CD4-positive, alpha-beta T cell (primary cell): ENCODE measurements at regions not wholly inside any gene's neighbourhood (a gene's known extent, or its start where the extent isn't known, plus 50 kb on each side); places are given as distances from the start of the nearest gene placed in this dataset.

Experiments
- ATAC-seq: fragments of 200-7000 bp; cut with Tn5 transposase; one replicate; pipeline ENCODE4 v1.10.0; 2022; ENCODE audit warnings: mild to moderate bottlenecking; ENCODE audit not compliant: poor library complexity
- CTCF ChIA-PET: fragments of 350-600 bp; sonication (Branson Sonifier 250); formaldehyde crosslinking; loops from one replicate; lab custom pipeline; 2021; ENCODE audit warnings: antibody characterized with exemption, inconsistent platforms; lab: Charles Lee
- POLR2A ChIA-PET: fragments of 350-600 bp; sonication (Branson Sonifier 250); formaldehyde crosslinking; loops from one replicate; lab custom pipeline; 2021; ENCODE audit warnings: antibody characterized with exemption, inconsistent platforms; lab: Charles Lee
- DNase-seq, 14 experiments: peaks; one replicate each; pipeline ENCODE4 v3.0.0-alpha.2; 2013 to 2020; ENCODE audit warnings: mixed read lengths in 2 of 14
- H3K27ac ChIP-seq, 2 donors: one replicate each; pipeline versions ENCODE4 v1.5.1 to v1.7.0; 2013; ENCODE audit warnings: low read length in 2 of 2, low read depth in 1 of 2, mild to moderate bottlenecking in 1 of 2
- H3K27me3 ChIP-seq, 2 experiments: 1 replicate in 1 of 2; 2 replicates in 1 of 2; pipeline versions ENCODE4 v1.6.1 to v1.7.0; 2013; ENCODE audit warnings: low read length in 2 of 2, control low read depth in 1 of 2, mild to moderate bottlenecking in 1 of 2, moderate library complexity in 1 of 2; ENCODE audit not compliant: insufficient read depth in 2 of 2, control insufficient read depth in 1 of 2
- H3K36me3 ChIP-seq: one replicate; pipeline ENCODE4 v1.6.1; 2013; ENCODE audit warnings: low read length, control low read depth; ENCODE audit not compliant: insufficient read depth
- H3K4me1 ChIP-seq: one replicate; pipeline ENCODE4 v1.6.1; 2013; ENCODE audit warnings: low read length, control low read depth; ENCODE audit not compliant: insufficient read depth
- H3K4me3 ChIP-seq: one replicate; pipeline ENCODE4 v1.5.1; 2013; ENCODE audit warnings: mild to moderate bottlenecking, low read length, moderate library complexity
- H3K9me3 ChIP-seq, 2 experiments: 1 replicate in 1 of 2; 2 replicates in 1 of 2; pipeline versions ENCODE4 v1.6.1 to v1.7.0; 2013; ENCODE audit warnings: low read length in 2 of 2, mild to moderate bottlenecking in 2 of 2, control low read depth in 1 of 2, moderate library complexity in 1 of 2; ENCODE audit not compliant: control insufficient read depth in 1 of 2, insufficient read depth in 1 of 2
- H3K27ac Mint-ChIP-seq: one replicate; pipeline ENCODE4 v1.8.0; 2020; ENCODE audit warnings: mixed read lengths
- H3K27me3 Mint-ChIP-seq: one replicate; pipeline ENCODE4 v1.8.0; 2021; ENCODE audit warnings: mixed read lengths
- H3K36me3 Mint-ChIP-seq: one replicate; pipeline ENCODE4 v1.8.0; 2021; ENCODE audit warnings: low read depth, mixed read lengths
- H3K4me1 Mint-ChIP-seq: one replicate; pipeline ENCODE4 v1.8.0; 2021; ENCODE audit warnings: low read depth, mixed read lengths
- H3K4me3 Mint-ChIP-seq: one replicate; pipeline ENCODE4 v1.8.0; 2020; ENCODE audit warnings: mild to moderate bottlenecking, mixed read lengths
- H3K9me3 Mint-ChIP-seq: one replicate; pipeline ENCODE4 v1.8.0; 2020; ENCODE audit warnings: mixed read lengths
- intact Hi-C, 2 experiments: fragments of 100-400 bp; cut with DNase I in 1 of 2; cut with micrococcal nuclease in 1 of 2; formaldehyde crosslinking; loops; one replicate each; pipeline versions ENCODE4 v1.15.1 to v1.9.0; 2023 to 2025; cut with DNase I, micrococcal nuclease
- TF ChIP-seq, protein P1 (sequence below): fragments of 200-600 bp; IDR thresholded peaks from one replicate; pipeline ENCODE4 v1.8.0; 2022; ENCODE audit warnings: antibody characterized with exemption, mild to moderate bottlenecking

DNA sequence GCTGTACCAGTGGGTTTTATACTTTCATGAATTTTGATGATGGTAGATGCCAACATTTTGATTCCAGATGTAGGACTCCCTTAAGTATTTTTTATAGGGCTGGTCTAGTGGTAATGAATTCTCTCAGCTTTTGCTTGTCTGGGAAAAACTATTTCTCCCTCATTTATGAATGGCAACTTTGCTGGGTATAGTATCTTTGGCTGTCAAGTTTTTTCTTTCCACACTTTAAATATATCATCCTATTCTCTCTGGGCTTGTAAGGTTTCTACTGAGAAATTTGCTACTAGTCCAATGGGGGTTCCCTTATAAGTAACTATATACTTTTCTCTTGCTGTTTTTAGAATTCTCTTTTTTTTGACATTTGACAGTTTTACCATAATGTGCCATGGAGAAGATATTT lies 629.3 kb downstream of the NR2F1-AS1 start:
- Histone ChIP-seq H3K27ac (no peak overlapping the region), H3K36me3 (no peaks in the 10 kb centered on the region), H3K9me3 (peaks cover 9 to 11% of the 10 kb centered on the region in 2 experiments), H3K27me3 (no peaks in the 10 kb centered on the region), H3K4me1 (no peaks in the 10 kb centered on the region), H3K4me3 (no peak overlapping the region)
- H3K4me3 Mint-ChIP-seq, result no peak overlapping the region
- ChIA-PET POLR2A (no interaction called here), CTCF (no interaction called here)
- H3K36me3 Mint-ChIP-seq, result no peaks in the 10 kb centered on the region
- no peak for DNase-seq
- ATAC-seq, result no peak
- no peaks in the 10 kb centered on the region for H3K4me1 Mint-ChIP-seq
- TF ChIP-seq, protein P1, sequence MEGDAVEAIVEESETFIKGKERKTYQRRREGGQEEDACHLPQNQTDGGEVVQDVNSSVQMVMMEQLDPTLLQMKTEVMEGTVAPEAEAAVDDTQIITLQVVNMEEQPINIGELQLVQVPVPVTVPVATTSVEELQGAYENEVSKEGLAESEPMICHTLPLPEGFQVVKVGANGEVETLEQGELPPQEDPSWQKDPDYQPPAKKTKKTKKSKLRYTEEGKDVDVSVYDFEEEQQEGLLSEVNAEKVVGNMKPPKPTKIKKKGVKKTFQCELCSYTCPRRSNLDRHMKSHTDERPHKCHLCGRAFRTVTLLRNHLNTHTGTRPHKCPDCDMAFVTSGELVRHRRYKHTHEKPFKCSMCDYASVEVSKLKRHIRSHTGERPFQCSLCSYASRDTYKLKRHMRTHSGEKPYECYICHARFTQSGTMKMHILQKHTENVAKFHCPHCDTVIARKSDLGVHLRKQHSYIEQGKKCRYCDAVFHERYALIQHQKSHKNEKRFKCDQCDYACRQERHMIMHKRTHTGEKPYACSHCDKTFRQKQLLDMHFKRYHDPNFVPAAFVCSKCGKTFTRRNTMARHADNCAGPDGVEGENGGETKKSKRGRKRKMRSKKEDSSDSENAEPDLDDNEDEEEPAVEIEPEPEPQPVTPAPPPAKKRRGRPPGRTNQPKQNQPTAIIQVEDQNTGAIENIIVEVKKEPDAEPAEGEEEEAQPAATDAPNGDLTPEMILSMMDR, result no peak
- H3K9me3 Mint-ChIP-seq, result peaks cover 16% of the 10 kb centered on the region
- H3K27ac Mint-ChIP-seq, result no peak overlapping the region
- no peaks in the 10 kb centered on the region for H3K27me3 Mint-ChIP-seq
- intact Hi-C loops, result no loop called here

DNA sequence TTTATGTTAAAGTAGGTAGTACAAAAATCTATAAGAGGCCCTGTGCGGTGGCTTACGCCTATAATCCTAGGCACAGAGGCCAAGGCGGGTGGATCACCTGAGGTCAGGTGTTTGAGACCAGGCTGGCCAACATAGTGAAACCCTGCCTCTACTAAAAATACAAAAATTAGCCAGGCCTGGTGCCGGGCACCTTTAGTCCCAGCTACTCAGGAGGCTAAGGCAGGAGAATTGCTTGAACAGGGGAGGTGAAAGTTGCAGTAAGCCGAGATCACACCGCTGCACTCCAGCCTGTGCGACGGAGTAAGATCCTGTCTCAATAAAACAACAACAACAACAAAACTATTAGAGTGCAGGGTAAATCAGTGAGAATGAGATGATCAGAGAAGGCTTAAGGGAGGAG lies 634.5 kb downstream of the NR2F1-AS1 start:
- Histone ChIP-seq H3K9me3 (peaks cover 2 to 4% of the 10 kb centered on the region in 2 experiments), H3K4me1 (no peaks in the 10 kb centered on the region), H3K36me3 (no peaks in the 10 kb centered on the region), H3K27me3 (no peaks in the 10 kb centered on the region), H3K27ac (no peak overlapping the region), H3K4me3 (no peak overlapping the region)
- Mint-ChIP-seq H3K4me1 (no peaks in the 10 kb centered on the region), H3K9me3 (peaks cover 14% of the 10 kb centered on the region), H3K27me3 (no peaks in the 10 kb centered on the region), H3K4me3 (no peak overlapping the region), H3K36me3 (no peaks in the 10 kb centered on the region), H3K27ac (no peak overlapping the region)
- CTCF ChIA-PET, result no interaction called here
- DNase-seq, result no peak
- POLR2A ChIA-PET, result no interaction called here
- no peak for ATAC-seq
- intact Hi-C loops, result no loop called here
- TF ChIP-seq, protein P1, result no peak

DNA sequence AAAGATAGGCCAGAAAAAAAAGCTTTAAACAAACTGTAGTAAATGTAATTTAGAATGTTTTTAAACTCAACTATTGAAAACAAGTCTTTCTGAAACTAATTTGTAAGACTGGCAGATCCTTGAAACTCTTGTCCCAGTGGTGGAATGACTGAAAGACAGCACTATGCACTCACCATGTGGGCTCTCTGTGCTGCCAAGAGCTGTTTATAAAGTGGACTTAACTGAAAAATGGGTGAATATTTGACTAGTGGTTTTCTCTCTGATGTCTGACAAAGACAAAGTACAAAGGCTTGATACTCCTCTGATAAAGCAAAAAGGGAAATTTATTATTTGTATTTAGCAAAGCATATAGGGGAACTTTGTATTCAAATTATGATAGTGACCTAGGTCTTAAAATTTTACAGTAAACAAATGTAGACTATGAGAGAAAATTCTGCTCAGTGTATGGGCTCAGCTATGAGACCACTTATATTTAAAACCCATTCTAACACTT lies 635.4 kb downstream of the NR2F1-AS1 start:
- Mint-ChIP-seq H3K27ac (no peak overlapping the region), H3K36me3 (no peaks in the 10 kb centered on the region), H3K27me3 (no peaks in the 10 kb centered on the region), H3K9me3 (peaks cover 14% of the 10 kb centered on the region), H3K4me1 (no peaks in the 10 kb centered on the region), H3K4me3 (no peak overlapping the region)
- no peak overlapping the region for H3K27ac ChIP-seq
- intact Hi-C loops, result no loop called here
- no peaks in the 10 kb centered on the region for H3K36me3 ChIP-seq
- TF ChIP-seq, protein P1, result no peak
- POLR2A ChIA-PET, result no interaction called here
- DNase-seq (no peak), ATAC-seq (no peak)
- H3K9me3 ChIP-seq, result peaks cover 0 to 4% of the 10 kb centered on the region in 2 experiments
- no peak overlapping the region for H3K4me3 ChIP-seq
- CTCF ChIA-PET, result no interaction called here
- no peaks in the 10 kb centered on the region for H3K27me3 ChIP-seq
- no peaks in the 10 kb centered on the region for H3K4me1 ChIP-seq
